Right atrium auricular region (tissue), 2 donors: ENCODE measurements at regions not wholly inside any gene's neighbourhood (a gene's known extent, or its start where the extent isn't known, plus 50 kb on each side); places are given as distances from the start of the nearest gene placed in this dataset.

Experiments
- DNase-seq: peaks from one replicate; pipeline ENCODE4 v3.0.0-alpha.2; 2019; ENCODE audit warnings: low spot score
- H3K27ac ChIP-seq, 2 donors: fragments of 200-600 bp; sonication (generic); 1 replicate in 1 of 2; 2 replicates in 1 of 2; pipeline ENCODE4 v1.5.1; 2016 to 2019
- H3K27me3 ChIP-seq, 2 donors: fragments of 200-600 bp; sonication (generic); one replicate each; pipeline versions ENCODE4 v1.5.1 to v1.6.0; 2017 to 2019
- H3K36me3 ChIP-seq: fragments of 200-600 bp; sonication (generic); one replicate; pipeline ENCODE4 v1.5.1; 2016
- H3K4me1 ChIP-seq, 2 donors: fragments of 200-600 bp; sonication (generic); one replicate each; pipeline versions ENCODE4 v1.5.1 to v1.6.0; 2017 to 2019
- H3K4me3 ChIP-seq, 2 donors: fragments of 200-600 bp; sonication (generic); 1 replicate in 1 of 2; 2 replicates in 1 of 2; pipeline ENCODE4 v1.5.1; 2017 to 2019; ENCODE audit warnings: mild to moderate bottlenecking in 1 of 2, moderate library complexity in 1 of 2
- H3K9me3 ChIP-seq, 2 donors: fragments of 200-600 bp; sonication (generic); one replicate each; pipeline ENCODE4 v1.5.1; 2019
- CTCF ChIP-seq, 2 donors: fragments of 200-600 bp; sonication (generic); IDR thresholded peaks; one replicate each; pipeline ENCODE4 v1.5.1; 2019; ENCODE audit warnings: antibody characterized with exemption in 2 of 2

- no peak for DNase-seq
- TF ChIP-seq CTCF (IDR thresholded peaks at IDR 0.05): no peak
- no peak overlapping the region for H3K4me3 ChIP-seq
Observed at GRCh38 chr5:3963652-3964051, 368.0 kb downstream of the IRX1 start.

GRCh38 chr5:3980156-3980555 is 384.5 kb downstream of the IRX1 start:
- Histone ChIP-seq H3K9me3 (peaks cover 0 to 27% of the 10 kb centered on the region in 2 donors), H3K4me1 (no peaks in the 10 kb centered on the region), H3K27ac (no peak overlapping the region), H3K27me3 (no peaks in the 10 kb centered on the region), H3K4me3 (no peak overlapping the region), H3K36me3 (no peaks in the 10 kb centered on the region)
- no peak for DNase-seq
- no peak for TF ChIP-seq CTCF (IDR thresholded peaks at IDR 0.05)

More at GRCh38 chr5:3963652-3964051, 368.0 kb downstream of the IRX1 start:
- Histone ChIP-seq H3K4me1 (no peaks in the 10 kb centered on the region), H3K36me3 (no peaks in the 10 kb centered on the region), H3K27ac (no peak overlapping the region), H3K27me3 (no peaks in the 10 kb centered on the region), H3K9me3 (peaks cover 0 to 10% of the 10 kb centered on the region in 2 donors)

GRCh38 chr5:3987867-3988266 is 392.2 kb downstream of the IRX1 start:
- H3K9me3 ChIP-seq: peaks cover 0 to 8% of the 10 kb centered on the region in 2 donors
- no peak overlapping the region for H3K27ac ChIP-seq
- no peak for TF ChIP-seq CTCF (IDR thresholded peaks at IDR 0.05)
- H3K4me1 ChIP-seq: no peaks in the 10 kb centered on the region
- no peaks in the 10 kb centered on the region for H3K27me3 ChIP-seq
- no peaks in the 10 kb centered on the region for H3K36me3 ChIP-seq
- no peak for DNase-seq
- no peak overlapping the region for H3K4me3 ChIP-seq

- Histone ChIP-seq H3K9me3 (peaks cover 0 to 8% of the 10 kb centered on the region in 2 donors), H3K27me3 (no peaks in the 10 kb centered on the region), H3K27ac (peak overlapping the region in 1 of 2 donors; percentile 52), H3K36me3 (no peaks in the 10 kb centered on the region), H3K4me3 (peak overlapping the region in 1 of 2 donors; percentile 8), H3K4me1 (peaks cover 0 to 15% of the 10 kb centered on the region in 2 donors)
- no peak for TF ChIP-seq CTCF (IDR thresholded peaks at IDR 0.05)
- DNase-seq: no peak
Observed at GRCh38 chr5:3993856-3994473, 398.3 kb downstream of the IRX1 start.

GRCh38 chr5:3994628-3995027 is 399.0 kb downstream of the IRX1 start:
- Histone ChIP-seq H3K36me3 (no peaks in the 10 kb centered on the region), H3K4me1 (peaks cover 0 to 15% of the 10 kb centered on the region in 2 donors), H3K27ac (peak overlapping the region in 1 of 2 donors; percentile 52), H3K27me3 (no peaks in the 10 kb centered on the region), H3K9me3 (peaks cover 0 to 8% of the 10 kb centered on the region in 2 donors), H3K4me3 (no peak overlapping the region)
- TF ChIP-seq CTCF (IDR thresholded peaks at IDR 0.05): no peak
- DNase-seq: no peak
